Left lung (tissue), 4 donors: ENCODE measurements at regions not wholly inside any gene's neighbourhood (a gene's known extent, or its start where the extent isn't known, plus 50 kb on each side); places are given as distances from the start of the nearest gene placed in this dataset.

ENCODE experiments used
- ATAC-seq: fragments of 200-7000 bp; cut with Tn5 transposase; one replicate; pipeline ENCODE4 v1.9.1; 2020; ENCODE audit warnings: moderate library complexity
- DNase-seq, 4 donors: peaks; one replicate each; pipeline ENCODE4 v3.0.0-alpha.2; 2013 to 2020
- H3K27ac ChIP-seq, 2 donors: fragments of 200-600 bp; sonication (generic) in 1 of 2; one replicate each; pipeline versions ENCODE4 v1.5.0 to v1.8.0; 2020 to 2021
- H3K27me3 ChIP-seq, 2 donors: fragments of 200-600 bp; sonication (generic) in 1 of 2; one replicate each; pipeline versions ENCODE4 v1.5.0 to v1.8.0; 2020 to 2021
- H3K36me3 ChIP-seq, 2 donors: fragments of 200-600 bp; sonication (generic) in 1 of 2; one replicate each; pipeline versions ENCODE4 v1.5.0 to v1.8.0; 2020 to 2021
- H3K4me1 ChIP-seq, 2 donors: fragments of 200-600 bp; one replicate each; pipeline ENCODE4 v1.8.0; 2021
- H3K4me3 ChIP-seq, 2 donors: fragments of 200-600 bp; sonication (generic) in 1 of 2; one replicate each; pipeline versions ENCODE4 v1.5.0 to v1.8.0; 2020 to 2021; ENCODE audit warnings: mild to moderate bottlenecking in 1 of 2
- H3K9me3 ChIP-seq, 2 donors: fragments of 200-600 bp; sonication (generic) in 1 of 2; one replicate each; pipeline versions ENCODE4 v1.5.0 to v1.8.0; 2020 to 2021
- CTCF ChIP-seq, 2 donors: fragments of 200-600 bp; sonication (generic) in 1 of 2; IDR thresholded peaks; one replicate each; pipeline versions ENCODE4 v1.5.0 to v1.8.0; 2021; ENCODE audit warnings: antibody characterized with exemption in 2 of 2
- intact Hi-C, 2 donors: fragments of 100-400 bp; cut with DNase I; formaldehyde crosslinking; loops; one replicate each; pipeline versions ENCODE4 v1.11.2 to v1.14.2; 2022
- donor health status: DM: no; HTN: yes; CAD: no.
- donor health status: DM: no; HTN: no; CAD: no.

GRCh38 chr16:88317613-88317965 lies 65.2 kb upstream of the ZNF469 start:
- H3K36me3 ChIP-seq = no peaks in the 10 kb centered on the region
- intact Hi-C loops = no loop called here
- no peaks in the 10 kb centered on the region for H3K4me1 ChIP-seq
- H3K4me3 ChIP-seq = no peak overlapping the region
- H3K27me3 ChIP-seq = peaks cover 0 to 37% of the 10 kb centered on the region in 2 donors
- DNase-seq (peak in 1 of 4 donors; percentile 39), ATAC-seq (no peak)
- H3K27ac ChIP-seq = no peak overlapping the region
- no peak for TF ChIP-seq CTCF (IDR thresholded peaks at IDR 0.05)
- no peaks in the 10 kb centered on the region for H3K9me3 ChIP-seq

GRCh38 chr16:88318051-88318450 lies 64.7 kb upstream of the ZNF469 start:
- ATAC-seq (no peak), DNase-seq (peak in 1 of 4 donors; percentile 65)
- intact Hi-C loops = no loop called here
- TF ChIP-seq CTCF (IDR thresholded peaks at IDR 0.05) = no peak
- Histone ChIP-seq H3K27me3 (peaks cover 0 to 37% of the 10 kb centered on the region in 2 donors), H3K27ac (no peak overlapping the region), H3K9me3 (no peaks in the 10 kb centered on the region), H3K36me3 (no peaks in the 10 kb centered on the region), H3K4me1 (no peaks in the 10 kb centered on the region), H3K4me3 (no peak overlapping the region)

GRCh38 chr16:88318521-88318920 lies 64.2 kb upstream of the ZNF469 start:
- ATAC-seq = no peak
- H3K36me3 ChIP-seq = no peaks in the 10 kb centered on the region
- intact Hi-C loops = no loop called here
- peaks cover 0 to 37% of the 10 kb centered on the region in 2 donors for H3K27me3 ChIP-seq
- no peak for TF ChIP-seq CTCF (IDR thresholded peaks at IDR 0.05)
- H3K9me3 ChIP-seq = no peaks in the 10 kb centered on the region
- no peak overlapping the region for H3K4me3 ChIP-seq
- peak in 2 of 4 donors; percentile 10 to 68 for DNase-seq
- no peaks in the 10 kb centered on the region for H3K4me1 ChIP-seq
- H3K27ac ChIP-seq = no peak overlapping the region

- Histone ChIP-seq H3K4me1 (no peaks in the 10 kb centered on the region), H3K9me3 (no peaks in the 10 kb centered on the region), H3K27me3 (peaks cover 0 to 37% of the 10 kb centered on the region in 2 donors), H3K27ac (no peak overlapping the region), H3K4me3 (no peak overlapping the region), H3K36me3 (no peaks in the 10 kb centered on the region)
- DNase-seq (peak in 1 of 4 donors; percentile 59), ATAC-seq (no peak)
- intact Hi-C loops = no loop called here
- no peak for TF ChIP-seq CTCF (IDR thresholded peaks at IDR 0.05)
Measured at GRCh38 chr16:88319116-88319965, 63.4 kb upstream of the ZNF469 start.

GRCh38 chr16:88320947-88321634 lies 61.7 kb upstream of the ZNF469 start:
- TF ChIP-seq CTCF (IDR thresholded peaks at IDR 0.05) = no peak
- H3K4me3 ChIP-seq = no peak overlapping the region
- H3K9me3 ChIP-seq = no peaks in the 10 kb centered on the region
- H3K4me1 ChIP-seq = no peaks in the 10 kb centered on the region
- H3K27ac ChIP-seq = no peak overlapping the region
- intact Hi-C loops = no loop called here
- DNase-seq (peak in 1 of 4 donors; percentile 72), ATAC-seq (no peak)
- peaks cover 0 to 30% of the 10 kb centered on the region in 2 donors for H3K27me3 ChIP-seq
- no peaks in the 10 kb centered on the region for H3K36me3 ChIP-seq
